Coronary artery (tissue), 2 donors: ENCODE measurements at regions not wholly inside any gene's neighbourhood (a gene's known extent, or its start where the extent isn't known, plus 50 kb on each side); places are given as distances from the start of the nearest gene placed in this dataset.

ENCODE experiments used
- DNase-seq: peaks from one replicate; pipeline ENCODE4 v3.0.0-alpha.2; 2017; ENCODE audit warnings: low spot score
- H3K27ac ChIP-seq, 2 donors: fragments of 200-600 bp; sonication (generic); one replicate each; pipeline ENCODE4 v1.5.1; 2016 to 2019
- H3K4me3 ChIP-seq: fragments of 200-600 bp; sonication (generic); 2 replicates; pipeline ENCODE4 v1.5.1; 2016; ENCODE audit warnings: mild to moderate bottlenecking, moderate library complexity
- CTCF ChIP-seq: fragments of 200-600 bp; sonication (generic); IDR thresholded peaks from one replicate; pipeline ENCODE4 v1.5.1; 2019; ENCODE audit warnings: antibody characterized with exemption

DNA sequence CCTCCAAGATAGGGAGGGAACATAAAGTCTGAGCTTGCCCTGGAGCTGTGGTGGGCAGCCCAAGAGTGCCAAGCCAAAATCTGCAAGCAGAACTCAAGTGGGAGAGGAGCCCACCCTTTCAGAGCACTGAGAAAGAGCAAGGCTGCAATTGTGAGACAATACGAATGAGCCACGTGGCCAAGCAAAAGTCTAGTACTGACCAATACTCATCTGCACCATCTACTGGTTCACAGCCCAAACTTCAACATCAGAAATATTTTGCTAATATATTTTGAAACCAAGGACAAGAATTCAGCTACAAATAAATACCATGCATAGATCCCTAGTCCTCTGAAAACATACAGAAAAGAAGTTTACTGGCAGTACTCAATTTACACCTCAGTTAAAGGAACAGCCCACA is 696.2 kb upstream of the COX7C start:
- DNase-seq, result no peak
- TF ChIP-seq CTCF, result no peak
- Histone ChIP-seq H3K27ac (no peak overlapping the region), H3K4me3 (no peak overlapping the region)

GRCh38 chr5:85927632-85928031 is 690.1 kb upstream of the COX7C start:
- no peak for TF ChIP-seq CTCF
- no peak overlapping the region for H3K4me3 ChIP-seq
- no peak for DNase-seq
- H3K27ac ChIP-seq, result no peak overlapping the region

GRCh38 chr5:85929713-85930112 is 688.0 kb upstream of the COX7C start:
- no peak overlapping the region for H3K27ac ChIP-seq
- no peak for DNase-seq
- no peak overlapping the region for H3K4me3 ChIP-seq
- no peak for TF ChIP-seq CTCF

GRCh38 chr5:85931220-85931619 is 686.5 kb upstream of the COX7C start:
- no peak for DNase-seq
- no peak for TF ChIP-seq CTCF
- no peak overlapping the region for H3K27ac ChIP-seq
- no peak overlapping the region for H3K4me3 ChIP-seq

DNA sequence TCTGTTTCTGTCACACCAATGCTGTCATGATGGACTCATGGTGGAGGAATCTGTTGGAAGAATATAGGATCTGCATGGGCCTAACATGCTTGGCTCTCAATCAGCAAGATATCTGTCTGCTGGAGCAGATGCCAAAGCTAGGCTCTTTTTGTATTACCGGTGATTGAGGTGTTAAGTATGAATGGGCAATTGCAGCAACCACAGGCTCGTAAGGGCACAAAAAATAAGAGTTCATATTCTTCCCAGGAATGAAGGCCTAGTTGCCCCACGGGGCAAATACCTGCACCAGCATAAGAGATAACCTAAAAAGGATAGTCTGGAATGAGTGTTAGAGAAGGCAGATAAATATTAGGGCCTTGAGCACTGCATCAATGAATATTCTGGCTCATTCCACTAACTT is 679.5 kb upstream of the COX7C start:
- no peak overlapping the region for H3K4me3 ChIP-seq
- no peak for DNase-seq
- no peak for TF ChIP-seq CTCF
- H3K27ac ChIP-seq, result no peak overlapping the region

DNA sequence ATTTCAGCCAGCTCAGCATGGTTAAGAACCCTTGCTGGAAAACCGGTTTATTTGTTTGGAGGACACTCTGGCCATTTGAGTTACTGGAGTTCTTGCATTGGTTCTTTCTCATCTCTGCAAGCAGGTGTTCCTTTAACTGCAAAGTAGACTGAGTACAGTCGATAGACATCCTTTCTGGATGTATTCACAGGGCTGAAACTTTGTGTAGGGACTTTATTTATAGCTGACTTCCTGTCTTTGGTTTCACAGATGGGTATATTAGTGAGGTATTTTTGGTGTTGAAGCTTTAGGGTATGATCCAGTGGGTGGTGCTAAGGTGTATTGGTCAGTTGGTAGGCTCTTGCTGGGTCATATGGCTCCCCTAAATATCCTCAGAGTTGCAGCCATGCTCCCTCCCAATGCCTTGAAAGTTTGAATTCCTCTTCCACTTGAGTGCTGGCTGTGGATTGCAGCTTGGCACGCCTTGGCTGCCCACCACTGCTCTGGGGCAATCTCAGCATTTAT is 666.0 kb upstream of the COX7C start:
- no peak for DNase-seq
- TF ChIP-seq CTCF, result no peak

DNA sequence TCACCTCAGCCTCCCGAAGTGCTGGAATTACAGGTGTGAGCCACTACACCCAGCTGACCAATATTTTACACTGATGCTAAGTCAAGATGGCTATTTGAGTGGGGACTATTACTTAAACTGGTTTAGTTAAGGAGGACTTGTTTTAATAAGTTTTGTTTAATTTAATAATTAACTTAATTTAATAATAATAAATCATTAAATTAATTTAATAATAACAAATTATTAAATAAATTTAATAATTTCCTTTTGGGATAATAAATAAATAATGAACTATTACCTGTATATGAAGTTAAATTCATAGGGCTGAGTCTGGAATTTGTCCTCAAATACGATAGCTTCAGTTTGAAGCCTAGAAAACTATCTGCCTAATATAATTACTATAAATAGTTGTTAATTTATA is 665.1 kb upstream of the COX7C start:
- Histone ChIP-seq H3K27ac (no peak overlapping the region), H3K4me3 (no peak overlapping the region)
- TF ChIP-seq CTCF, result no peak
- DNase-seq, result no peak

More for the DNA sequence above, 666.0 kb upstream of the COX7C start:
- no peak overlapping the region for H3K27ac ChIP-seq
- H3K4me3 ChIP-seq, result no peak overlapping the region
